GM12874 (cell line): ENCODE measurements at regions not wholly inside any gene's neighbourhood (a gene's known extent, or its start where the extent isn't known, plus 50 kb on each side); places are given as distances from the start of the nearest gene placed in this dataset.

Experiments
- CTCF ChIP-seq: IDR thresholded peaks from 2 replicates; pipeline ENCODE4 v1.5.1; 2011; ENCODE audit warnings: low read depth, mild to moderate bottlenecking, control low read depth, low read length, moderate library complexity; ENCODE audit not compliant: insufficient read depth

- no peak for TF ChIP-seq CTCF
Measured at GRCh38 chr22:27624705-27625104, 176.9 kb downstream of the MN1 start.

- no peak for TF ChIP-seq CTCF
Measured at GRCh38 chr22:27625769-27626674, 175.5 kb downstream of the MN1 start.

- no peak for TF ChIP-seq CTCF
Measured at GRCh38 chr22:27626675-27627443, 174.7 kb downstream of the MN1 start.

GRCh38 chr22:27627444-27627833 is 174.1 kb downstream of the MN1 start:
- TF ChIP-seq CTCF: no peak

GRCh38 chr22:27627901-27628300 is 173.7 kb downstream of the MN1 start:
- no peak for TF ChIP-seq CTCF

GRCh38 chr22:27628341-27628740 is 173.2 kb downstream of the MN1 start:
- TF ChIP-seq CTCF: no peak

- no peak for TF ChIP-seq CTCF
Measured at GRCh38 chr22:27628891-27629631, 172.5 kb downstream of the MN1 start.
